NCI-H146 treated with DMSO at 0.1 percent for 48 hours (cell line): ENCODE measurements at regions not wholly inside any gene's neighbourhood (a gene's known extent, or its start where the extent isn't known, plus 50 kb on each side); places are given as distances from the start of the nearest gene placed in this dataset.
"Not testable (repeated sequence)": the region's sequence is repeated elsewhere in the genome, so short reads cannot be mapped to it uniquely, and the experiment has no call there.

Experiments
- DNase-seq: peaks from one replicate; lab custom pipeline; 2025; ENCODE audit not compliant: unreplicated experiment; lab: John Stamatoyannopoulos, UW

DNA sequence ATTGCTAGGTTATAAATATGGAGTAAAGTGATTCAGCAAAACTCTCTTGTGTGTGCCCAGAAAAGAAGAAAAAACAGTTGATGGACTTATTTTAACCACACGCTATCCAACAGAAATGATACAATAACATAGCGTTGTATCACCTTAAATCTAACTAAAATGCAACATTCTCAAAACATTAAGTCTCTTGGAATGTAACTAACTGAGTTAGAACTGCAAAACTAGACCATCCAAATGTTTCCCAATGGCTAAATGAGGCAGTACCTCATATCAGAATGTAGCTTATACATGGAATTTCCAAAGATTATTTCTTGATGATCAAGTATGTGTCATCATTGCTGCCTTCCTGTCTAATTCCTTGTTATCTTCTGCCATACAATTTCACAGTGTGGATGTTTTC lies 187.9 kb downstream of the CNTN3 start:
- no peak for DNase-seq

DNA sequence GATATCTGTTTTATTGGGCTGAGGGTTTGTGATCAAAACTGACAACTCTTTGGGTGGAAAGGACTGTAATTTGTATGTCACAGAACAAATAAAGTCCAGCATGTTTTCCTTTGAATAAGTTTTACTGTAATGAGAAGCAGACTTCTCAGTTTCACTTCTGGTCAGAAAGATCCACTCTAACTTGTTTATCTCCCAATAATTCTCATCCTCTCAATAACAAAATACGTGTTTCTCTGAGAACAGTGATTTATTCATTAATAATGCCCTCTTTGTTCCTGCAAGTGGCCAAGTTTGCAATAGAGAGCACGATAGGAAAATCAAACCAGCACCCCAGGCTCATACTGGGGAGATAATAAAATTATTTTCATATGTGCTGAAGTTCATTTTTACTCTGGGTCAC lies 190.6 kb downstream of the CNTN3 start:
- no peak for DNase-seq

- DNase-seq: no peak
These were observed 193.8 kb downstream of the CNTN3 start for GRCh38 chr3:74420538-74421124.

- no peak for DNase-seq
These were observed 198.7 kb downstream of the CNTN3 start for GRCh38 chr3:74415731-74416130.

DNA sequence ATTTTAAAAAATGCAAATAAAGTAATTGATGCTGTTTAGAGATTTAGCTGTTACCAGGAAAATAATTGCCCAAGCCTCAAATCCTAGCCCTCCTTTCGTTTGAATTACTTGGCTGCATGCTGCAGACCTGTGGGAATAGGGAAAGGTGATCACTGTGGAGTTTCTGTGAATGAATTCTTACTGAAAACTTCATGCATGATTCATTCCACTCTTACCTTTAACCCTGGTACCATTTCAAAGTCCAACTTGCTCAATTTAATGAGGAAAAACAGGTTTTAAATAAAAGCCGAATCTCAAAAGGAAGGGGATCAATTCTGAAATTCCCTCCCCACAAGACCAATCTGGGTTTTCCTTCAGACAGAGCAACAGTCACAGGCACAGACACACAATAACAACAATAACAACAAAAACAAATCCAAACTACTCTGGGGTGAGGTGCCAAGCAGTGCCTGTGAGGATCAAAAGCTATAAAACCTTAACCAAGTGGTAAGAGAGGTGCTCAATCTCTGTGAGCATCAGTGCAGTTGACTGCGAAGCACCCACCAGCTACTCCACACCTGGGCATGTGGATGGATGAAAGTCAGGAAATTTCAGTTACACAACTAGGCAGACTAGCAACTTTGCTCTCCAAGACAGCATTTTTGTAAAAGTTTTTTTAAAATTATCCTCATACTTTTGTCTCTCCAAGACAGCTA lies 200.8 kb downstream of the CNTN3 start:
- DNase-seq: no peak

DNA sequence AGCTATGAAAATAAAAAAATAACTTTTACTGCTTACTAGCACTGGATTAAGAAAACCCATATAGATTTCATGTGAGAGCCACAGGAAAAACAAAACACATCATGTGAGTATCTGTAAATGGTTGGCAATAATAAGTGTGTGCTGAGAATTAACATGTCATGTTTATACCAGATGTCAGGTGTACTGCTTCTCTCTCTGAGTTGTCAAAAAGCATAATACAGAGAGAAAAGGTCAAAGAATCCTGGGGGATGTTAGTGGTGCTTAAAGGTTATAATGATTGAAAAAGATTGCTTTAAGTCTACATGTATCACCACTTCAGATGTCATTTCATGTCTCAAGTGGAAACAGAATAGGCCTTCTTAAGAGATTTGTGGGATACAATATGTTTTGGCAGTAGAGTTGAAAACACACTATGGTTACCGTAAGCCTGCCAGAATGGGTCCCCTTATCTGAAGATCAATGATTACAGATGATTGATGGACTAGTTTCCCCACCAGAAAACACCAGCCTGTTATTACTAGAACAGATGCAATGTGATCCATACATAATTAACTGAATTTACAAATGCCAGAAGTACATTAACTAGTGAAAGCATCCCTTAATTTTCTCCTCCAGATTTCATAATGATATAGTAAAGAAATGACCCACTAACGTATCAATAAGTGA lies 204.1 kb downstream of the CNTN3 start:
- no peak for DNase-seq

DNA sequence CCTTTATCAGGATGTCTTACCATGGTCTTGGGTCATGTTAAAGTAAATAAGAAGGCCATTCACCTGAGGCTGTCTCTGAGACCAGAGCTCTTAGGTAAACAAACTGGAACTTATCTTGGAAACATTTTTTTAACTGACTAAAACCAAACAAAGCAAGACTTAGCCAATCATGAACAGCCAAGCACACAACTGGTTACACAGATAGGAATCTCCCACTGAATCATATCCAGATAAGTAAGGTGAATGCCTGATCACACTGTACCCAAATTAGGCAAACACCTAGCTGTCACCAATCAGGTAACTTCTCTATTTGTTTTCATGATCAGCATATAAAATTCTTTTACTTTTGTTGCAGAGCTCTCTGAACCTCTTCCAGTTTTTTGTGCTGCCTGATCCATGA lies 205.4 kb downstream of the CNTN3 start:
- no peak for DNase-seq

DNA sequence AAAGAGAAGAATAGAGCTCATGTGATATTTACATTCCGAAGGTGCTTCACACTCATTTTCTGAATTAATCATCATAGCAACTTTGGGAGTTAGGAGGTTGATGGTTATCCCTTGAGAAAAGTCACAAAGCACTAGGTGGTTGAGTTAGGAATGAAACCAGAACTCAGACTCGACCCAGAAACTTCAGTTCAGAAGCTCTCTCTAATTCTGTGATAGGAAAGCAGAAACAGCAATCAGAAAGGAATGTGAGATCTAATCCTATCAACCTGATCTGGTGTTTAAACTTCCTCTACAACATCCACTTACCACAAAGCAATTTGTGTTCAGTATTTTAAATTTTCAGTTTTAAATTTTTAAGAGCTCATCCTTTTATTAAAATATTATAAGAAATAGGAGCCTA lies 211.2 kb downstream of the CNTN3 start:
- no peak for DNase-seq

- no peak for DNase-seq
These were observed 211.6 kb downstream of the CNTN3 start for GRCh38 chr3:74402821-74403220.

DNA sequence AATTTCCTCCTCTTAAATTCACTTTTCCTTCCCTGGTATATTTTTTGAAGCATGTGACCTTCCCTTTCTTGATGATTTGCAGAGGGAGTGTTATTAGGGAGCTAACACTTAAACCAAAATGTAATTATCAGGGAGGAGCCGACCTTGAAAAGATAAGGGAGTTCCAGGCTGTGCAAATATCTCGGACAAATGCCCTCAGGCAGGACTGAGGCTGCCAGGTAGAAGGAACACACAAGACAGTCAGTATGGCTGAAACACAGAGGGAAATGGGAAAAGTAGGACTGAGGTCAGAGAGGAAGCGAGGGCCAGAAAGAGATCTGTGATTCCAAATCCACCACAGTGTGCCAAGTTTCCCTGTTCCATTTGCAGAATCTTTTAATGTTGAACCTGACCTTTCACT lies 221.0 kb downstream of the CNTN3 start:
- no peak for DNase-seq

DNA sequence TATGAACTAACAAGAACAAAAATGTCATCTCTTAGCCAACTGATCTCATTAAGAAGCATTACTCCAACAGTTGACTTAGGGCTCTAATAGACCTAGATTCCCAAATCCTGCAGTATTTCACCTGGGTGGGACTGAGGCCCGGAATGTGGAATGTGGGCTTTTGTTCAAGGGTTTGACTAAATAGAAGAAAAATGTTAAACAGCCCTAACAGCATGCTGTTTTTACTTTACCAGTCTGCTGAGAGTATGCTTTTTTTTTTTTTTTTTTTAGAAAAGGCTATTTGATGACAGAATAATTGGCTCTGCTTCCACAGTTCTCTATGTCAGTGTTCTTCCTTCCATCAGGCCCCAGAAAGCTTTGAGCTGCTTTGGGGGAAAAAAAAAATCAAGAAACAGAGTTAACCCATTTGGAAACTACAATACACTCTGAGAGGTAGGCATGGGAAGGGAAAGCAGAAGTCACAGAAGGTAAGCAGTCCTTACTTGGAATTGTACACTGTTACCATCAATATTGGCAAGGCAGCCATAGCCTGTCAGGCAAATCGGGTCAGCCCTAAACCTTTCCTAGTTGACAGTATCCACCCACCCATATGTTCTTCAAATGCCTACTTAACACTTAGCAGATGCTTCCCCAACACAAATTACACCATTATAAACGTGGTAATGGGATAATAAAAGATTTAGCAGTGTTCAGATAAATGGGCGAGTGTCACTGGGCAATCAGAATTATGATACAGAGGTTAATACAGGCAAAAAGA lies 224.2 kb downstream of the CNTN3 start:
- DNase-seq: no peak

GRCh38 chr3:74387111-74387735 lies 227.2 kb downstream of the CNTN3 start:
- no peak for DNase-seq

DNA sequence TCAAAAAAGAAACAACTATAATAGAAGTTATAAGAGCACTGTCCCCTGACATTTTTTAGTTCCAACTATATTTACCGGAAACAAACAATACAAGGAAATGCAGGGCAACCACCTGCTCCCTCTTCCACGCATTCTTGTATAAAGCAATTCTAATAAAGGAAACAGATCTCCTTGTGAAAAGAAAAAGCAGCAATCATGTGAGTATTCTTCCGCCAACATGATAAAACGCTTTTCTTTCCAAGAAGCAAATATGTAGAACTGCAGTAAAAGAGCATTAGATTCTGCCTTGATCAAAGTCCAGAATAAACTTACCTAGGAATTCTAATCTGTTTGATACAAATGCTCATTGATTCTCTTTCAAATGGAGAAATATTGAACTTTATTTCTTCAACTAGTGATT lies 230.3 kb downstream of the CNTN3 start:
- DNase-seq: no peak

DNA sequence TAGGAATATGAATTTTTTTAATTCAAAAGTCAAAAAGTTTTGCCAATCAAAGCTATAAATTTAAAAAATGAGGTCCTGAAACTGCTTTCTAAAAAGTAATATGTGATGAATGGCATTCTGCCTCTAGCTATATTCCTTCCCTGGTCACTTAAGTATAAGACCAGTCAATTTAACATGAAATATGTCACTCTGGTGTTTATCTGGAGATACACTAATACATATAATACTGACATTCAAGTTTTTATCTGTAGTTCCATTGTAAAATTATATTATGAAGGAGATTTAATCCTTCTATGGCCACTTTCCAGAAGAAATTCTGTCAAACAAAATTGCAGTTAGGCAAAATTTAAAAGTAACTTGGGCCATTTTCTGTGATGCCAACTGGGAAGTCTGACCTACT lies 236.8 kb downstream of the CNTN3 start:
- no peak for DNase-seq

DNA sequence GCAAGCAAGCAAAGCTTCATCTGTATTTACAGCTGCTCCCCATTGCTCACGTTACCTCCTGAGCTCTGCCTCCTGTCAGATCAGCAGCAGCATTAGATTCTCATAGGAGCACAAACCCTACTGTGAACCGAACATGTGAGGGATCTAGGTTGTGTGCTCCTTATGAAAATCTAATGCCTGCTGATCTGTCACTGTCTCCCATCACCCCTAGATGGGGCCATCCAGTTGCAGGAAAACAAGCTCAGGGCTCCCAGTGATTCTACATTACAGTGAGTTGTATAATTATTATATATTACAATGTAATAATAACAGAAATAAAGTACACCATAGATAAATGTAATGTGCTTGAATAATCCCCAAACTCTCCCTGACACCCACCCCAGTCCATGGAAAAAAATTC lies 238.1 kb downstream of the CNTN3 start:
- DNase-seq: not testable (repeated sequence)

DNA sequence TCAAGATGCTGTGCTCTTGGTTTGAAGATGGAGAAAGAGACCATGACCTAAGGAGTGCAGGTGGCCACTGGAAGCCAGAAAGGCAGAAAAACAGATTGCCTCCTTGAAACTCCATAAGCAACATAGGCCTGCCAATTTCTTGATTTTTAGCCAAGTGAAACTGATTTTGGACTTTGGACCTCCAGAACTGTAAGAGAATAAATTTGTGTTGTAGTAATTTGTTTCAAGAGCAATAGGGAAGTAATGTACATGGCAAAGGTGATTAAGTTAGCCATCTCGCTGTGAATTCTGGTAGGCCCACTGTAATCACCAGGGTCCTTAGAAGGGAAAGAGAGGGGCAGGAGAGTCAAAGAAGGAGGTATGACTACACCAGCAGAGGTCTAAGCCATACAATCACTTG lies 238.8 kb downstream of the CNTN3 start:
- DNase-seq: no peak

DNA sequence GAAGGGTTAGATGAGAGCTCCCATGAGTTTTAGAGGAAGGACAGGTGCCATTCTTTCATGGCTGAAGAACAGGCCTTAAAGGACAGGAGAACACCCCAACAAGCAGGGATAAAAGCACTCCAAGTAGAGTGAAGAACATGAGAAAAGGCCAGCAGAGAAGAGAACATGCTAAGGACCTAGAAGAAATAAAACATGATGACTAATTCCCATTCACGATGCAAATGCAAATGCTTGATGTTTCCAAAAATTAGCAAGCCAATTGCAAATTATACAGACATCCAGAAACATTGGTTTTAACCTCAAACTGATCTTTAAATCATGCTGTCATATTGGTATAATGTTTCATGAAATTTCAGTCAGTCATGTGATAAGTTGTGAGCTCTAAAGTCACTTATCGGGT lies 241.7 kb downstream of the CNTN3 start:
- no peak for DNase-seq

GRCh38 chr3:74370342-74370741 lies 244.1 kb downstream of the CNTN3 start:
- DNase-seq: no peak

- DNase-seq: no peak
These were observed 248.1 kb downstream of the CNTN3 start for GRCh38 chr3:74366331-74366730.

DNA sequence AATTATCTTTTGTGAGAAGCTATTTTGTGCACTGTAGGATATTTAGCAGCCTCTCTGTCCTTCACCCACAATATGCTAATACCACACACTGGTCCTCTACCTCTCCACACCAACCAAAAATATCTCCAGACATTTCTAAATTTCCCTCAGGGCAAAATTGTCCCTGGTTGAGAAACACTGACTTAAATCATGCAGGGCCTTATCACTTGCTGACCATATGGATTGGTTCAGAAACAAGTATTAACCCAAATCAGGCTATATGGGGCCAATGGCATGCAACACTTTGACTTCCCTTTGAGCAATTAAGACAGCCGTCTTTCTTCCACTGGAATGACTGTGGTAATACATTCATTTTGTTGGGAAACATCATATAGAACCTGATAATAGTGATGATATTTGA lies 251.1 kb downstream of the CNTN3 start:
- no peak for DNase-seq

DNA sequence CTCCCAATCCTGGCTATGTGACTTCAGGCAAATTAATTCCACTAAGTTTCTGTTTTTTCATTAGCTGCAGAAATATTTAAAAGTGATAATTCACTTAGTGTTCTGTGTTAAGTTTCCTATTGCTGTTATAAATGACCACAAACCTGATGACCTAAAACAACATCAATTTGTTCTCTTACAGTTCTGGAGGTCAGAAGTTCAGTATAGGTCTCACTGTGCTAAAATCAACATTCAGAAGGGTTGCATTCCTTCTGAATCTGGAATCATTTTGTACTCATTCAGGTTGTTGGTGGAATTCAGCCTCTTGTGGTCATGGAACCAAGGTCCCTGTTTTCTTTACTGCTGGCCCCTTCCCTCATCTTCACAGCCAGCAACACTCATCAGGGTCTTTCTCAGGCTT lies 254.1 kb downstream of the CNTN3 start:
- no peak for DNase-seq
